ENCODE measurements at regions not wholly inside any gene's neighbourhood (a gene's known extent, or its start where the extent isn't known, plus 50 kb on each side); places are given as distances from the start of the nearest gene placed in this dataset.

DNA sequence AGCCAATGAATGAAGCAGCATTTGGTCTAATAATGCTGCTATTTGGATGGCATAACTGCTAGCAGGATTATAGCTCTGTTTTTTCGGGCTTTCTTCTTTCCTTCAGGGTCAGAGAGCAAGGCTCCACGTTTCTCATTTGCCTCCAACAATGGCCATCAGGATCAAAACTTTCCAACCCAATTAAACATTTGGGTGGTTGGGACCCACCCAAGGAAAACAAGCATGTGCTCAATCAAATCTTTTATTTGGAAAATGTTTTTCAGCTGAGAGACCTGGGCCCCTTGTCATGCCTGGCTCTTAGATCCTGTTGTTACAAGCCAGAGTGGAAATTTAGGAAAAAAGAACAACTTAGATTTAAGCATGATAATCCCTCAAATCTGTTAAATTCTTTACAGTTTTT lies 373.1 kb upstream of the USP24 start:
- POLR2A ChIA-PET: no interaction called here
- CTCF ChIA-PET: no interaction called here

DNA sequence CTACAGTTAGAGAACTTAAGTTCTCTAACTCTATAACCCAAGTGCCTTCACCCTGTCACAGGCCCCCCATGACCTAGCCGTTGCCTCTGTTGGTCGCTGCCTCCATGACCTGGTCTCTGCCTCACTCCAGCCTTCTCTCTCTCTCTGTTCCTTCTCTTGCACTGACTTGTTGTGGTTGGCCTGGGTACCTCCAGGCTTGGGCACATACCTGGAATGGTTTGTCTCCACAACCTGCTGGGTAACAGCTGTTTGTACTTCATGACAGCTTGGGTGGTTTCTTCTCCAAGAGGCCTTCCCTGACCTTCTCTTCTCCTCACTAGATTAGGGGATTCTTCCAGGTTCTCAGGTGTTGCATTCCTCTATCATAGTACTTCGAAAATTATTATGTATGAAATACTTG lies 371.6 kb upstream of the USP24 start:
- ChIA-PET POLR2A (no interaction called here), CTCF (no interaction called here)

DNA sequence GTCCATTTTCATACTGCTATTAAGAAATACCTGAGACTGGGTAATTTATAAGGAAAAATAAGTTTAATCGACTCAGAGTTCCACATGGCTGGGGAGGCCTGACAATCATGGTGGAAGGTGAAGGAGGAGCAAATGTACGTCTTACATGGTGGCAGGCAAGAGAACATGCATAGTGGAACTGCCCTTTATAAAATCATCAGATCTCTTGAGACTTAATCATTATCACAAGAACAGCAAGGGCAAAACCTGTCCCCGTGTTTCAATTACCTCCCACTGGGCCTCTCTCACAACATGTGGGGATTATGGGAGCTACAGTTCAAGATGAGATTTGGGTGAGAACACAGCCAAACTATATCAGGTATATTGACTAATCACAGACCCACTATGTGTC lies 370.2 kb upstream of the USP24 start:
- ChIA-PET CTCF (no interaction called here), POLR2A (no interaction called here)

DNA sequence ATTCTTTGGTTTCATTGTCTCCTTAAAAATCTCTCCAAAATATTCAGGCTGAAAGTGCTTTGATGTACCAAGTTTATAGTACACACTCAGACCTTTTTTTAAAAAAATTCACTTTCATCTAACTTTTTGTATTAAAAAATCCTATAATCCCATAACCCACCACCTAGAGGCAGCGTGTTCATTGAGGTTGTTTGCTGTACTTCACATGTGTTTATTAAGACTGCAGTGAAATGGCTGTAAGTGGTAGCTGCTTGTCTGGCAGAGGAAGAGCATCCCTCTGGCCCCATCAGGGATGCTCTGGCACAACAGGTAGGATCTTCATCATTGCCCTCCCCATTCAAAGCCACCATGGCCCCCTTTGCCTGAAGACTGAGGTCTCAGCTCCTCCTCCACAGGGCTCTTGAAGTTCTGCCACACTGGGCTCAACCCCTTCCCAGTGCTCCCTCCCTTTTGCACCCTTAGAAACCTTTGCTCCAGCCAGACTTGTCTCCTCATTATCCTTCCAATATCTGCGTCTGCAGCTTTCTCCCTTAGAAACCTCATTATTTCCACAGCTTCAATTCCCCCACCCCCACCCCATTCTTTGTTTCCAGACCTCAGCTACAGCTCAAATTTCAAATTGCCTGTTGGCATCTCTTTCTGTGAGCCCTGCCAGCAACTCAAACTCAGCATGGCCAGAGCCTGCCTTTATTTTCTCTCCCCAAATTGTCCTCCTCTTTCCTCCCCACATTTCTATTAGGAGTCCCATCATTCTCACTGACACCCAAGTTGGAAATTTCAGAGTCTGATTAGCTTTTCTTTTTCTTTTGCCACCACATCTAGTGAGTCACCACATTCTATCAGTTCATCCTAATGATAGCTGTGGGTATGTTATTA lies 369.6 kb upstream of the USP24 start:
- CTCF ChIA-PET: no interaction called here
- POLR2A ChIA-PET: no interaction called here

DNA sequence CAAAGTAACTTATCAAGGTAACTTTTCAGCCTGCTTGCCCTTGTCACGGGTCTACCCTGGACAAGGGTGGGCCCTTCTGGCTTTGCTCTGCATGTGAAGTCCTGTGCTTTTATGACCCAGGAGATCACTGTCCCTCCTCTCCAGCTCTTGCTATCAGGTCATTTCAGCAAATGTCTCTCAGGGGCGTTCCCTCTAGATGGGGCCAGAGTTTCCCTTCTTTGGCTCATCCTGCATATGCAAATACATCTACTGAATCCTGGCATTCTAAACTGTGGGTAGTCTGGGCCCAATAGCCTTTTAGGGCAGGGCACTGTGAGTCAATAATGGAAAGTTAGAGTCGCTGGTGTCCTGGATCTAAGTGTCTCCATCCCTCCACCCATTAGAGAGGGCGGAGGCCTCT lies 366.9 kb upstream of the USP24 start:
- ChIA-PET POLR2A (no interaction called here), CTCF (no interaction called here)

DNA sequence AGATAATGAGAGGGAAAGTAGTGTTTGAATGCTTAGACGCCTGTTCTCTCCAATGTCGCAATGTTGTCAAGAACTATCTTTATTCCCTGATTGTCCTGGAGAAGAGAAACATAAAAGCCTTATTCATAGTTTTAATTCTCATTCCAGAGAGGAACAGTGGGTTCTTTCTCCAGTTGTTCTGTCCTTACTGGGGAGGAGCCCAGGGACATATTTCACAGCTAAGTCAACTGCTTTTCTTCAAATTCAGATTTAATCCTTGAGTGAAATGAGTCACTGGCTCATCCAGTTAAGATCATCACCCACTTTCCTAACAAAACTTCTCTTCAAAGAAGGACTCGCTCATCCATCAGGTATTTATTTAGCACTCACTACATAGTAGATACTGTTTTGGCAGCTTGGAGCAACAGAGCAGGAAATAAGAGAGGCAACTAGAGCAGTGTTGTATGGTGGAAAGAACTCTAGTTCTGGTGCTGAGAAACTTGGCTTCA lies 365.7 kb upstream of the USP24 start:
- ChIA-PET POLR2A (no interaction called here), CTCF (no interaction called here)

DNA sequence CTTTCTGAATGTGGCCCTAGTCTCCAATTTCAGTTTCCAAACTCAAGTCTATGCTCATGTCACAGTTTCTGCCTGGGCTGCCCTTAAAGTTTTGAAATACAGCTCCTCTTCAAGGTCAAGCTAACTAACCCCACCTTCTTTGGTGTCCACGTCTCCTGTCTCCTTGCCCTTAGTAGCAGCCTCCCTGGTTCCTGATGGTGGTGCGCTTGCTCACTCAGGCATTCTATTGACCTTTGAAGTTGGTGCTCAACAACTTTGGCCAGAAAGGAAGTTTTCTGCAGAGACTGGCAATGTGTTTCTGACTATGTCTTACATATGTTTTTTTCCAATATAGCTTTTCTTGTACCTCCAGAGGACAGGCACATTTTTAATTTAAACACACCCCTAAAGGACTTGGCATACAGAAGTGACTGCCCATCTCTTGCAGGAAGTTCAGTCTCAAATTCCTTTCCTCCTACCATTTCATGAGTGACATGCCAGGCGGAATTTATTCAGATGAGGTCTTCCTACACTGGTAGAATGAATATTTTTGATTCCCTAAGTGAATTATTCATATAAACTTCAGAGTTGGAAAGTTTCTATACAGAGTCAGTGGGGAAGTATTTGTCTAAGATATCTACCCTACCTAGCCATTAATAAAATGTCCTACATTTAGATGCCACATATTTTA lies 364.3 kb upstream of the USP24 start:
- ChIA-PET POLR2A (no interaction called here), CTCF (no interaction called here)

DNA sequence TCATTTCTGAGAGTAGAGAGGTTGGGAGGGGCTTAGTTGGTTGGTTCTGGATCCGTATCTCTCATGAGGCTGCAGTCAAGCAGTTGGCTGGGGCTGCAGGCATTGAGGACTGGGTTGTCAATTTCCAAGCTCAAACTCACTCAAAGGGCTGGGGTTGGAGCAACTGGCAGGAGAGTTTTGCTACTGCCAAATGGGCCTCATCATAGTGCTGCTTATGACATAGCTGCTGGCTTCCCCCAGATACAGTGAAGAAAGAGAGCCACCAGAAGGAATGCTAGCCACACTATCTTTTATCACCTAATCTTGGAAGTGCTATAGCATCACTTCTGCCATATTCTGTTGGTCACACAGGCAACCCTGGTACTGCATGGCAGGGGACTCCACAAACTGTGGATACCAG lies 363.5 kb upstream of the USP24 start:
- ChIA-PET CTCF (no interaction called here), POLR2A (no interaction called here)

DNA sequence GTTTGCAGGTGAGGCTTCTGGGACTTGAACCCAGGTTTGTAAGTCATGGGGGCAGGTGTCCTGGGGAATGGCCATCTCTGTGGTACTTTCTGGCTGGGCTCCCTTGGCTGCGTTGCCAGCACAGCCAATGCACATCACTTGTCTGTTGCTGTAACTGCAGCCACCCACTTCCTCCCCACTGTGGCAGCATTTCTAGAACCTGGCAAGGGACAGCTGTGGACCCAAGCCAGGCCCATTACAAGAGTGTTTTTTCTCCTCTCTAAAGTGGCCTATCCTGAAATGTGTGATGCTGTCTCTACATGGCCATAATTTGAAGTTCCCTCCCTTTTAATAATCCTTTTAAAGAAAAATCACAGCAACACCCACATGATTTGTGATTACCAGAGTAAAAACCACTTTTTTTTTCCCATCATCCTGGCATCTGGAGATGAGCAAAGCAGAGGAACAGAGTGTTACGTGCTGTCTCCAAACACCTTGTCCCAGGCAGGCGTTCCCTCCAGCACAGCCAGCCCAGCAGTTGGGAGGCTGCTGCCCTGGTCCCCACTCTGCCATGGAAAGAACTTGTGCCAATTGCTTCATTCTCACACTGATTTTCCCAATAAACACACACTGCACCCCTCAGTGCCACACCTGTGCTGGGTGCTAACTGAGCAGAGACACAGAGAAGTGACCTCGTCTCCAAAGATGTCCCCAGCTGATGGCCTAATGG lies 360.6 kb upstream of the USP24 start:
- ChIA-PET CTCF (no interaction called here), POLR2A (no interaction called here)

DNA sequence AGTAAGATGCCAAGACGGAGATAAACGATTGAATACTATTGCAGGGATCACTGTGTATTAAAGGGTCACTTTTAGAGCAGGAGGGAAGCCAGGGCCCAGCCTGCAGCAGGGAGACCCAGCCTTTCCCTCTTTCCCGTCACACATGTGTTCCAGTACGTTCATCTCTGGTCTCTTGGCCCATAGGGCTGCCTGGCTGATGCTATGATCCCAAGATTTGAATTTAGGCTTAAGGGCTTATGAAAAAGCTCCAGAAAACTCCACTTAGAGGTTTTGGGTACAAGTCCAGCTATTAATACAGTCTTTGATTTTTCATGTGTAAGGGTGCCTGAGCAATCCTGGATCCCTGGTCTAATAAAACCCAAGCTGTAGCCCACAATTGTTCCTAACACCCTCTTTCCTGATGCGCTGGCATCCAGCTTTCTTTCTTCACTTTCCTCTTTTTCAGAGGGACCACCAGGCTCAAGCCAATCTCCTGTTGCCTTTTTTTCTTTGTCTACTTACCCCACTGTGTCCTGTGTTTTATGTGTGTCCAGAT lies 359.6 kb upstream of the USP24 start:
- POLR2A ChIA-PET: interaction anchor here (0.6 kb wide), 1 partner anchor 135 kb away, joined by 4 read pairs; no protein-coding TSS in a partner anchor
- CTCF ChIA-PET: no interaction called here

DNA sequence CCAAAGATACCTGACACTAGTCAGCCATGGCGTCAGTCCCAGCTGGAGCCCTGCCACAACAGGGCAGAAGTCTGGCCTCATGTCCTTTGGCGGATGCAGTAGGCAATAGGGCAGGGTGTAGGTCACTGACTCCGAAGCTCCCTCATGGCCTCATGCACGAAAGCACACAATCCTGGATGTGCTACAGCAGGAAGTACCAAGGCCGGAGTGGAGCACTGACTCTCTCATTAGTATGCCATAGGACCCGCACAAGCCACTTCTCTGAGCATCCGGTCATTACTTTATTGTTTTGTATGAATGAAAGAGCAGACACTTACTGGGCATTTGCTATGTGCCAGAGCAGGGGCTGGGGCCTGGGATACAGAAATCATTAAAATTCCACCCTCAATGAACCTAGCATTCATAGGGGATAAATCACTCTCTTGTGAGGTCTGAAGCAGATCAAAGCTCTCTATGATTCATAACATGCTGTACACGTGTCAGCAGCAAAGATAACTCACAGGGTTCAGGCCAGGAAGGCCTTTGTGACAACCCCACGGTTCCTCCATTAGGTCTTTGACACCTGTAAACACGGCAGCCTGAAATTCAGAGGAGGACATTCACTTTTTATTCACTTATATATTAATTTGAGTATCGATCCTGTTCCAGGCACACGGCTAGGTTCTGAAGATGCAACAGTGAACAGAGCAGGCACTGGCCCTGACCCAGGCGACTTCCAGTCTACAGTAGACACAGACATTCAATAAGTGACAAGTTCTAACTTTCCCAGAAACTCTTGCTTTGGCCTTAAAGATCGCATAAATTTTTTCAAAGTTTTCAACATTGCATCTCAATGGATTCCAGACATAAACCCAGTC lies 357.9 kb upstream of the USP24 start:
- POLR2A ChIA-PET: no interaction called here
- CTCF ChIA-PET: no interaction called here

DNA sequence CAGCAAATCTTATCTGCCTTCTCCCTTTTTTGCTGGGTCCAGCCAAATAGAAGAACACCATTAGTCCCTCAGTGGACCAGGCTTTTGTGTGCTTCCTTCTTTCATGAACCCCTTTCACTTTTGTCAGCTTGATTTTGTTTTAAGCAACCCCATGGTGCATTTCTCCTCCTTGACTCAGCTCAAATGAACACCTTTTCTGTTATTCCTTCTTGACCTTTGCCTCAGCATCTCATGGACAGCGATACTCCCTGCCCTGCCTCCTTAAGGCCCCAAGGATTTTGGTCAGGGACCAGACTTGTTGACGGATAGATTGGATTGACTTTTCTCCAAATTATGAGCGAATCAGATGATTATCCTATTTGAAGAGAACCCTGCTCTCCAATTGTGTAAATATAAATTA lies 356.6 kb upstream of the USP24 start:
- ChIA-PET POLR2A (no interaction called here), CTCF (no interaction called here)

DNA sequence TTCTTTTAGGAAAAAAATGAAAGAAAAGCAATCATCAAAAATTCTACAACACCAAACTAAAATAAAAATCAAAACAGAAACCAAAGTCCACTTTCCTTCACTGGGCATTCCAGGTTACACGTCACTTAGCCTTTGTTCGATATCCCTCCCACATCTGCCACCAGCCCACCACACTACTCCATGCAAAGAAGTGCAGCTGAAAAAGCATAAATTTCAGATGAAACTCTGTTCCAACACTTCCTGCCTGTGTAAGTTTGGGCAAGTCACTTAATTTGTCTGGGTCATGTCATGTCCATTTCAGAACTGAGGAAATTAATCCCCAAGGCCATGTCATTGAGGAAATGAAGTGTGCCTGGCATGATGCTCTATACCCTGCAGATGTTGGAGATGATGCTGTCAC lies 354.3 kb upstream of the USP24 start:
- ChIA-PET CTCF (no interaction called here), POLR2A (no interaction called here)

DNA sequence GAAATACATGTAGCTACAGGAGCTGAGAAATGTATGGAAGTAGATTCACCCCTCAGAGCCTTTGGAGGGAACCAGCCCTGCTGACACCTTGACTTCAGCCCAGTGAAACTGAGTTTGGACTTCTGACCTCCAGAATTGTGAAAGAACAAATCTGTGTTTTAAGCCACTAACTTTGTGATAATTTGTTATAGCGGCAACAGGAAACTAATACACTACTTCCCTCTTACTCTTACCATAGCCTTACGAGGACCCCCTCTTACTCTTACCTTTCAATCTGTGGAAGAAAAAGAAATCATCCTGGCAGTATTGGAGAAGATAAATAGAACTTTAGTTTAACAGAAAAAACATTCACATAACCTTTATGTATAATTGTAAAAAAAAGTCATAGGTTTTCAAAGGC lies 353.6 kb upstream of the USP24 start:
- POLR2A ChIA-PET: no interaction called here
- CTCF ChIA-PET: no interaction called here

DNA sequence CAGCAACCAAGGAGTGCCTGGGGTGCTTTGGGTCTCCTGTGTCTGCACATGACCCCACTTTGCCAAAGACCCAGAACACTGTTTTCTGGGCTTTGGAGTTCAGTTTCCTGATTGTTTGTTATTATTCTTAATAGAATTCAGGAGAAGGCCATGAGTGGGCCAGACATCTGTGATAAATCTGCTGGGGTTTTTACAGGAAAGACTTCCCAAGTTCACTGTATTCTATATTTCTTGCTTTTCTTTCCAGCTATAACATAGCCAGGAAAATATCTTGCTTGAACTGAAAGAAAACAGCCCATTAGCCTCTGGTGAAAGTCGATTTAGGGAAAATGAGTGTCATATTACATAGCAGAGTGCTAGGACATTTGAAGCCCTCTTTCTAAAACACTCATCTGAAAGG lies 345.1 kb upstream of the USP24 start:
- ChIA-PET POLR2A (no interaction called here), CTCF (no interaction called here)

DNA sequence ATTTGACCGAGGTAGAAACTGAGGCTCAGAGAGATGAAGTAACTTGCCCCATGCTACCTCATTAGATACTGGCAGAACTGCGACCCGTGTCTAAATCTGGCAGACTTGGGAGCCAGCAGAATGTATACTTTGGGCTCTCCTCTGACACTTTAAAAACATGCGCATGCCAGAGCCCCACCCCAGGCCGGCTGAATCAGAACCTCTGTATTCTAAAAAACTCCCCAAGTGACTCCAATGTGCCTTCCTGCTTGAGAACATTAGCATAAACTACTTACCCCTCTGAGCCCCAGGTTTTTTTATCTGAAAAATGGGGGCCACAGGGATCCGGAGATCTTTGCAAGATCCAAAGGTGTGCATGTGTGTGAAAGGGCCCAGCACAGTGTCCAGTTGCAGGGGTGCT lies 344.7 kb upstream of the USP24 start:
- ChIA-PET CTCF (no interaction called here), POLR2A (no interaction called here)

DNA sequence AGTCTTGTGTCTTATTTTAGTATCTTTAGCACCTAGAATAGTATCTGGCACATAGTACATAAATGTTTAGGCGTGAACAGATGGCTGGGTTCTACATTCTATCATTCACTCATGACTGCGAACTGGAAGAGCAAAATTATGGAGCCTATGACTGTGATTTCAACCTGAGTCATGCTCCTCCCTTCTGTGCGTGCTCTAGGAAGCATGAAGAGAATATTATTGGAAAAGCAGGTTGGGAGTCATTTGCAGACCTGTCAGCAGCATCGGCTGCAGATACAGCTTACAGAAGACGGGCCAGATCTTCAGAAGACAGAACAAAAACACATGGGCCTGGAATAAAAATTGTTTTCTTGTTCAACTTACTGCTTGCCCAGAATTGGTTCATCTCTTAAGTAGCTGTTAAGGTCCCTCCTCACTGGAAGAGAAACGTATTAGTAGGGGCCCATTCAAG lies 344.0 kb upstream of the USP24 start:
- ChIA-PET CTCF (no interaction called here), POLR2A (no interaction called here)

DNA sequence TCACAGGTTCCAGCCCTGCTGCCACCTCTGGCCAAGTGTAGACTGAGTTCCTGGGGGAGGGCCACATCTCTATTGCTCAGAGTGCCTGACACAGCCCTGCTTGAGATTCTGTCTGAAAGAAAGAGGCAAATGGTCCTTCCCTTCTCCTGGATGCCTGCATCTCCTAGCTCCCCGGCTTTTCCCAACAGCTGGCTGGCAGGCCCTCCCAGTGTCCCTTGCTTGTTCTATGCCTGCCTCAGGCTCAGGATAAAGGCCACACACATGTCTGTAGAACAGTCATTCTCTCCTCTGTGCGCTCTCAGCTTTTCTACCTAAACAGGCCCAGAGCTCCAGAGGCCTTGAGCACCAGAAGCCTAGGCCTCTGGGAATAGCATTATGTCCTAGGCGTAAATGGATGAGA lies 343.4 kb upstream of the USP24 start:
- ChIA-PET POLR2A (no interaction called here), CTCF (no interaction called here)

DNA sequence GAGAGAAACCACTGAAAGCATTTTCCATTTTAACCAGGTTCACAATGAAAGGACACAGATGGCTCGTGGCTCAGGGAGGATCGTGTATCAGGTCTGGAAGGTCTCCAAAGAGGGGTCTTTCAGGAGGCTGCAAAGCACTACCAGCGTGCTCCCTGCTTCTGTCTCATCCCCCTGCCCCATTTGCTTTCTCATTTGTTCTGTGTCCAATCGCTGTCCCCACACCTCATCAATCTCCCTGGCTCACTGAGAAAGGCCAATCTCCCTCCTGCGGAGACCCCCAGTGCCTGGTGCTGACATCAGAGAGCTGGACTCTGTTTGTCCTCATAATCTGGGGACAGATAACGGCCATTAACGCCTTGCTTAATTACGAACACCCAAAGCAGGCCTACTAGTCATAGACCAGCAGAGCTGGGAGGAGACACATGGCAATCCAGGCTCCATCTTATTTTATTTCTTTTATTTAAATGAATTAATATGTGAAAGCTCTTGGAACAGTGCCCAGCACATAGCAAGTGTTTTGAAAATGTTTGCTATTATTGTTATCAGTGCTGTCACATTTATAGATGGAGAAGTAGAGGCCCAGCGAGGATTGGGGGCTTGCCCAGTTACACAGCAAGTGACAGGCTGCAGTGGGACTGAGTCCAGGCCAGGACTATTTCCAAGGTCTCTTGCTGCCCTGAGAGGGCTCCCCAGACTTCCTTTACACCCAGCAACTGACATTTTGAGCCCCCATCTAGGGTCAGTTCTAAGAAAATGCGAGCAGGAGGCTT lies 341.0 kb upstream of the USP24 start:
- ChIA-PET POLR2A (no interaction called here), CTCF (no interaction called here)

All from activated CD8-positive, alpha-beta memory T cell treated with anti-CD3 and anti-CD28 coated beads for 36 hours (primary cell).